ENCODE measurements at regions not wholly inside any gene's neighbourhood (a gene's known extent, or its start where the extent isn't known, plus 50 kb on each side); places are given as distances from the start of the nearest gene placed in this dataset.

- Histone ChIP-seq H3K4me2 (ENCODE audit: low read length) (no peak overlapping the region), H2AFZ (ENCODE audit: low read depth, low read length) (no peak overlapping the region), H4K20me1 (ENCODE audit: insufficient read depth) (no peaks in the 10 kb centered on the region), H3K9me3 (ENCODE audit: low read length) (no peaks in the 10 kb centered on the region), H3K36me3 (ENCODE audit: insufficient read depth, low read length) (no peaks in the 10 kb centered on the region), H3K9me2 (ENCODE audit: insufficient read depth, low read length) (no peaks in the 10 kb centered on the region), H3K27me3 (ENCODE audit: insufficient read depth, low read depth, low read length) (no peaks in the 10 kb centered on the region), H3K9ac (ENCODE audit: low read length) (no peak overlapping the region), H3F3A (ENCODE audit: insufficient read depth, low read length, poor library complexity, severe bottlenecking) (no peaks in the 10 kb centered on the region), H3K79me2 (replicated peaks; ENCODE audit: insufficient read depth, low read length) (no peaks in the 10 kb centered on the region), H3K4me3 (ENCODE audit: low read length) (no peak overlapping the region), H3K27ac (ENCODE audit: low read length) (no peak overlapping the region)
- no peak for TF ChIP-seq TAF1 (IDR thresholded peaks at IDR 0.05; ENCODE audit: low read depth)
- no peak for TF ChIP-seq RAD21 (conservative IDR thresholded peaks at IDR 0.05)
- TF ChIP-seq MXI1 (conservative IDR thresholded peaks at IDR 0.05; ENCODE audit: poor library complexity, severe bottlenecking), result no peak
- no peak for TF ChIP-seq SMC3 (conservative IDR thresholded peaks at IDR 0.05; ENCODE audit: poor library complexity)
- TF ChIP-seq EP300 (conservative IDR thresholded peaks at IDR 0.05; ENCODE audit: poor library complexity, severe bottlenecking), result no peak
- TF ChIP-seq EZH2 (IDR thresholded peaks at IDR 0.05; ENCODE audit: borderline replicate concordance, insufficient read depth, low read length, poor library complexity, severe bottlenecking), result no peak
- no peak for TF ChIP-seq REST (IDR thresholded peaks at IDR 0.05; ENCODE audit: borderline replicate concordance)
- TF ChIP-seq POLR2AphosphoS5 (IDR thresholded peaks at IDR 0.05), result no peak
- no peak for TF ChIP-seq CTCF (IDR thresholded peaks at IDR 0.05; ENCODE audit: poor library complexity, severe bottlenecking)
Measured at GRCh38 chr14:98951031-98951430, 321.0 kb downstream of the BCL11B start.

GRCh38 chr14:98951521-98952152 lies 320.4 kb downstream of the BCL11B start:
- no peaks in the 10 kb centered on the region for H3K27me3 ChIP-seq (ENCODE audit: insufficient read depth, low read depth, low read length)
- H3K9me2 ChIP-seq (ENCODE audit: insufficient read depth, low read length), result no peaks in the 10 kb centered on the region
- no peak overlapping the region for H3K9ac ChIP-seq (ENCODE audit: low read length)
- H3F3A ChIP-seq (ENCODE audit: insufficient read depth, low read length, poor library complexity, severe bottlenecking), result no peaks in the 10 kb centered on the region
- H3K9me3 ChIP-seq (ENCODE audit: low read length), result no peaks in the 10 kb centered on the region
- H3K27ac ChIP-seq (ENCODE audit: low read length), result no peak overlapping the region
- no peak overlapping the region for H3K4me2 ChIP-seq (ENCODE audit: low read length)
- no peaks in the 10 kb centered on the region for H3K79me2 ChIP-seq (replicated peaks; ENCODE audit: insufficient read depth, low read length)
- H3K36me3 ChIP-seq (ENCODE audit: insufficient read depth, low read length), result no peaks in the 10 kb centered on the region
- TF ChIP-seq TAF1 (IDR thresholded peaks at IDR 0.05; ENCODE audit: low read depth) (no peak), RAD21 (conservative IDR thresholded peaks at IDR 0.05) (no peak), EP300 (conservative IDR thresholded peaks at IDR 0.05; ENCODE audit: poor library complexity, severe bottlenecking) (no peak), CTCF (IDR thresholded peaks at IDR 0.05; ENCODE audit: poor library complexity, severe bottlenecking) (no peak), MXI1 (conservative IDR thresholded peaks at IDR 0.05; ENCODE audit: poor library complexity, severe bottlenecking) (no peak), EZH2 (IDR thresholded peaks at IDR 0.05; ENCODE audit: borderline replicate concordance, insufficient read depth, low read length, poor library complexity, severe bottlenecking) (no peak), SMC3 (conservative IDR thresholded peaks at IDR 0.05; ENCODE audit: poor library complexity) (no peak), REST (IDR thresholded peaks at IDR 0.05; ENCODE audit: borderline replicate concordance) (no peak), POLR2AphosphoS5 (IDR thresholded peaks at IDR 0.05) (no peak)
- H2AFZ ChIP-seq (ENCODE audit: low read depth, low read length), result no peak overlapping the region
- no peaks in the 10 kb centered on the region for H4K20me1 ChIP-seq (ENCODE audit: insufficient read depth)
- no peak overlapping the region for H3K4me3 ChIP-seq (ENCODE audit: low read length)

All from neural cell (in vitro differentiated cells).